ENCODE measurements at regions not wholly inside any gene's neighbourhood (a gene's known extent, or its start where the extent isn't known, plus 50 kb on each side); places are given as distances from the start of the nearest gene placed in this dataset.

DNA sequence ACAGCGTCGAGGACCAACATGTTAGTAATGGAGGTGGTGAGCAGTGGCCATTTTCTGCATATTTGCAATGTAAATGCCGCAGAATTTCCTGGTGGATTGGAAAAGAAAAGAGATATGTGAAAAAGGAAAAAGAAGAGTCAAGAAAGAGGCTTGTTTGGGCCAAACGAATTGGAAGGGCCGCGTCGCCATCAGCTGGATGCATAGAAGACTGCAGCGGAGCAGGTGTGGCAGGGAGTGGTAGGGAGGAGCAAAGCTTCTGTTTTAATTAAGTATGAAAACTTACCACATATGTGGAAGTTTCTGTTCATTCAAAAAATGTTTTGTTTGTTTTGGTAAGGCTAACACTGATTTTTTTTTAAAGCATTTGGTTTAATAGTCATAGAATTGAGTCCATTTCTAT, 690.7 kb downstream of the NCAM2 start:
- TF ChIP-seq CTCF (IDR thresholded peaks at IDR 0.05) (peak; percentile 33; the same call in 1 of the 2 replicates), POLR2AphosphoS5 (IDR thresholded peaks at IDR 0.05; ENCODE audit: low read depth, low read length) (no peak)
- TF ChIP-seq, protein P1, sequence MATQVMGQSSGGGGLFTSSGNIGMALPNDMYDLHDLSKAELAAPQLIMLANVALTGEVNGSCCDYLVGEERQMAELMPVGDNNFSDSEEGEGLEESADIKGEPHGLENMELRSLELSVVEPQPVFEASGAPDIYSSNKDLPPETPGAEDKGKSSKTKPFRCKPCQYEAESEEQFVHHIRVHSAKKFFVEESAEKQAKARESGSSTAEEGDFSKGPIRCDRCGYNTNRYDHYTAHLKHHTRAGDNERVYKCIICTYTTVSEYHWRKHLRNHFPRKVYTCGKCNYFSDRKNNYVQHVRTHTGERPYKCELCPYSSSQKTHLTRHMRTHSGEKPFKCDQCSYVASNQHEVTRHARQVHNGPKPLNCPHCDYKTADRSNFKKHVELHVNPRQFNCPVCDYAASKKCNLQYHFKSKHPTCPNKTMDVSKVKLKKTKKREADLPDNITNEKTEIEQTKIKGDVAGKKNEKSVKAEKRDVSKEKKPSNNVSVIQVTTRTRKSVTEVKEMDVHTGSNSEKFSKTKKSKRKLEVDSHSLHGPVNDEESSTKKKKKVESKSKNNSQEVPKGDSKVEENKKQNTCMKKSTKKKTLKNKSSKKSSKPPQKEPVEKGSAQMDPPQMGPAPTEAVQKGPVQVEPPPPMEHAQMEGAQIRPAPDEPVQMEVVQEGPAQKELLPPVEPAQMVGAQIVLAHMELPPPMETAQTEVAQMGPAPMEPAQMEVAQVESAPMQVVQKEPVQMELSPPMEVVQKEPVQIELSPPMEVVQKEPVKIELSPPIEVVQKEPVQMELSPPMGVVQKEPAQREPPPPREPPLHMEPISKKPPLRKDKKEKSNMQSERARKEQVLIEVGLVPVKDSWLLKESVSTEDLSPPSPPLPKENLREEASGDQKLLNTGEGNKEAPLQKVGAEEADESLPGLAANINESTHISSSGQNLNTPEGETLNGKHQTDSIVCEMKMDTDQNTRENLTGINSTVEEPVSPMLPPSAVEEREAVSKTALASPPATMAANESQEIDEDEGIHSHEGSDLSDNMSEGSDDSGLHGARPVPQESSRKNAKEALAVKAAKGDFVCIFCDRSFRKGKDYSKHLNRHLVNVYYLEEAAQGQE (IDR thresholded peaks at IDR 0.05; ENCODE audit: insufficient read depth in 1 of 2, low read depth in 2 of 2, low read length in 1 of 2), result no peak

Data from Panc1 (cell line).